H9 (cell line): ENCODE measurements at regions not wholly inside any gene's neighbourhood (a gene's known extent, or its start where the extent isn't known, plus 50 kb on each side); places are given as distances from the start of the nearest gene placed in this dataset.

Experiments
- DNase-seq: peaks from one replicate; pipeline ENCODE4 v3.0.0-alpha.2; 2017
- H2AFZ ChIP-seq: one replicate; pipeline ENCODE4 v1.6.1; 2013; ENCODE audit warnings: mild to moderate bottlenecking, low read length, control low read depth, moderate library complexity
- H2AK5ac ChIP-seq: 2 replicates; pipeline ENCODE4 v1.6.1; 2013; ENCODE audit warnings: low read length, control low read depth, mixed read lengths; ENCODE audit not compliant: insufficient read length
- H2BK120ac ChIP-seq: one replicate; pipeline ENCODE4 v1.6.1; 2013; ENCODE audit warnings: low read depth, mild to moderate bottlenecking, low read length, control low read depth, inconsistent platforms; ENCODE audit not compliant: poor library complexity, severe bottlenecking
- H2BK12ac ChIP-seq: 2 replicates; pipeline ENCODE4 v1.6.1; 2013; ENCODE audit warnings: low read length, control low read depth, mixed read lengths, low read depth; ENCODE audit not compliant: insufficient read length
- H2BK15ac ChIP-seq: 2 replicates; pipeline ENCODE4 v1.6.1; 2013; ENCODE audit warnings: low read depth, low read length, control low read depth
- H2BK20ac ChIP-seq: one replicate; pipeline ENCODE4 v1.6.1; 2013; ENCODE audit warnings: low read depth, mild to moderate bottlenecking, low read length, control low read depth, inconsistent platforms; ENCODE audit not compliant: poor library complexity, severe bottlenecking
- H2BK5ac ChIP-seq: 2 replicates; pipeline ENCODE4 v1.6.1; 2013; ENCODE audit warnings: low read length, control low read depth, mixed read lengths; ENCODE audit not compliant: insufficient read length
- H3K14ac ChIP-seq: 2 replicates; pipeline ENCODE4 v1.6.1; 2013; ENCODE audit warnings: low read length, control low read depth; ENCODE audit not compliant: insufficient read depth
- H3K18ac ChIP-seq: 2 replicates; pipeline ENCODE4 v1.6.1; 2013; ENCODE audit warnings: low read depth, mild to moderate bottlenecking, mixed read lengths, low read length, control low read depth; ENCODE audit not compliant: insufficient read length
- H3K23ac ChIP-seq: 2 replicates; pipeline ENCODE4 v1.6.1; 2013; ENCODE audit warnings: low read length, control low read depth, mixed read lengths, low read depth; ENCODE audit not compliant: insufficient read length
- H3K23me2 ChIP-seq: 2 replicates; pipeline ENCODE4 v1.6.1; 2013; ENCODE audit warnings: low read depth, mild to moderate bottlenecking, mixed read lengths, low read length, control low read depth; ENCODE audit not compliant: insufficient read length, poor library complexity, severe bottlenecking
- H3K27ac ChIP-seq: 2 replicates; pipeline ENCODE4 v1.5.1; 2013; ENCODE audit warnings: low read length, control low read depth, mixed read lengths, low read depth; ENCODE audit not compliant: insufficient read length
- H3K27me3 ChIP-seq: 2 replicates; pipeline ENCODE4 v1.6.1; 2013; ENCODE audit warnings: low read length, control low read depth, inconsistent platforms; ENCODE audit not compliant: insufficient read depth
- H3K4ac ChIP-seq: 2 replicates; pipeline ENCODE4 v1.6.1; 2013; ENCODE audit warnings: low read depth, mild to moderate bottlenecking, control low read depth, inconsistent platforms, low read length, moderate library complexity
- H3K4me1 ChIP-seq: 2 replicates; pipeline ENCODE4 v1.6.1; 2013; ENCODE audit warnings: low read length, control low read depth, inconsistent platforms; ENCODE audit not compliant: insufficient read depth
- H3K4me2 ChIP-seq: 2 replicates; pipeline ENCODE4 v1.6.1; 2013; ENCODE audit warnings: low read length, control low read depth, mixed read lengths; ENCODE audit not compliant: insufficient read length, insufficient read depth
- H3K56ac ChIP-seq: 2 replicates; pipeline ENCODE4 v1.6.1; 2013; ENCODE audit warnings: low read depth, mild to moderate bottlenecking, mixed read lengths, low read length, control low read depth; ENCODE audit not compliant: insufficient read length
- H3K79me1 ChIP-seq: 2 replicates; pipeline ENCODE4 v1.6.1; 2013; ENCODE audit warnings: low read depth, mild to moderate bottlenecking, moderate library complexity, low read length, control low read depth, inconsistent platforms; ENCODE audit not compliant: insufficient read depth, poor library complexity, severe bottlenecking
- H3K79me2 ChIP-seq: 2 replicates; pipeline ENCODE4 v1.6.1; 2013; ENCODE audit warnings: low read length, control low read depth, inconsistent platforms; ENCODE audit not compliant: insufficient read depth
- H3K9ac ChIP-seq: 2 replicates; pipeline ENCODE4 v1.6.1; 2013; ENCODE audit warnings: low read length, control low read depth, mixed read lengths; ENCODE audit not compliant: insufficient read length; ENCODE audit errors: extremely low read depth
- H3K9me3 ChIP-seq: one replicate; pipeline ENCODE4 v1.6.1; 2013; ENCODE audit warnings: low read depth, low read length, inconsistent platforms; ENCODE audit not compliant: control insufficient read depth
- H3T11ph ChIP-seq: one replicate; pipeline ENCODE4 v1.6.1; 2013; ENCODE audit warnings: mild to moderate bottlenecking, low read length, control low read depth, inconsistent platforms
- H4K20me1 ChIP-seq: one replicate; pipeline ENCODE4 v1.6.1; 2013; ENCODE audit not compliant: control insufficient read depth, insufficient read length, insufficient read depth
- H4K5ac ChIP-seq: 2 replicates; pipeline ENCODE4 v1.6.1; 2013; ENCODE audit warnings: low read depth, mild to moderate bottlenecking, mixed read lengths, low read length, control low read depth; ENCODE audit not compliant: insufficient read length
- H4K8ac ChIP-seq: replicated peaks from 2 replicates; pipeline ENCODE4 v1.6.1; 2013; ENCODE audit warnings: low read length, control low read depth, mixed read lengths, low read depth; ENCODE audit not compliant: insufficient read length
- H4K91ac ChIP-seq: 2 replicates; pipeline ENCODE4 v1.6.1; 2013; ENCODE audit warnings: low read depth, mild to moderate bottlenecking, moderate library complexity, mixed read lengths, low read length, control low read depth; ENCODE audit not compliant: insufficient read length
- H3K27ac Mint-ChIP-seq, 3 experiments: 2 replicates in 2 of 3; 3 replicates in 1 of 3; pipeline ENCODE4 v1.8.0; 2020 to 2021; ENCODE audit warnings: mixed read lengths in 3 of 3, mild to moderate bottlenecking in 1 of 3, moderate library complexity in 1 of 3
- H3K27me3 Mint-ChIP-seq: 2 replicates; pipeline ENCODE4 v1.8.0; 2021; ENCODE audit warnings: low read depth, mild to moderate bottlenecking, moderate library complexity, mixed read lengths
- H3K36me3 Mint-ChIP-seq, 3 experiments: 2 replicates in 2 of 3; 3 replicates in 1 of 3; pipeline ENCODE4 v1.8.0; 2020 to 2021; ENCODE audit warnings: low read depth in 3 of 3, mixed read lengths in 3 of 3; ENCODE audit not compliant: insufficient read depth in 1 of 3
- H3K4me1 Mint-ChIP-seq, 2 experiments: 2 replicates each; pipeline ENCODE4 v1.8.0; 2020; ENCODE audit warnings: mixed read lengths in 2 of 2
- H3K4me3 Mint-ChIP-seq, 2 experiments: 2 replicates in 1 of 2; 3 replicates in 1 of 2; pipeline ENCODE4 v1.8.0; 2020 to 2021; ENCODE audit warnings: mild to moderate bottlenecking in 2 of 2, mixed read lengths in 2 of 2, moderate library complexity in 1 of 2
- H3K9me3 Mint-ChIP-seq, 2 experiments: 2 replicates in 1 of 2; 3 replicates in 1 of 2; pipeline ENCODE4 v1.8.0; 2020; ENCODE audit warnings: mild to moderate bottlenecking in 2 of 2, mixed read lengths in 2 of 2, moderate library complexity in 1 of 2
- CTCF ChIP-seq: fragments of 200-600 bp; sonication (generic); conservative IDR thresholded peaks from 3 replicates; pipeline ENCODE4 v1.8.0; 2021; ENCODE audit warnings: antibody characterized with exemption, mild to moderate bottlenecking
- WGBS: extraction: QIAGEN DNeasy Blood & Tissue Kit; methylation state at CpG from one replicate; pipeline ENCODE4 v1.1.7; 2013; ENCODE audit warnings: missing lambda C conversion rate, low lambda C conversion rate, mixed read lengths; ENCODE audit not compliant: insufficient read length; ENCODE audit errors: extremely low coverage; 5-methylcytosine and 5-hydroxymethylcytosine counted together

GRCh38 chr5:164600929-164601535, 1095.6 kb downstream of the MAT2B start:
- H3K27ac ChIP-seq = no peak overlapping the region
- no peak overlapping the region for H2AK5ac ChIP-seq
- H3K4me2 ChIP-seq = no peak overlapping the region
- H3K23ac ChIP-seq = no peak overlapping the region
- H3K4me1 ChIP-seq = no peaks in the 10 kb centered on the region
- H4K91ac ChIP-seq = no peak overlapping the region
- no peak overlapping the region for H2BK15ac ChIP-seq
- H3K4me1 Mint-ChIP-seq = no peaks in the 10 kb centered on the region
- H3K23me2 ChIP-seq = no peaks in the 10 kb centered on the region
- H3K9me3 Mint-ChIP-seq = no peaks in the 10 kb centered on the region
- no peak for TF ChIP-seq CTCF
- H3K9me3 ChIP-seq = no peaks in the 10 kb centered on the region
- no peaks in the 10 kb centered on the region for H4K20me1 ChIP-seq
- H3K4me3 Mint-ChIP-seq = no peak overlapping the region
- H3K27me3 Mint-ChIP-seq = no peaks in the 10 kb centered on the region
- H3K79me2 ChIP-seq = no peaks in the 10 kb centered on the region
- H2AFZ ChIP-seq = no peak overlapping the region
- H3K36me3 Mint-ChIP-seq = 0 out of 7 replicates have a peak, but pooled peaks cover 0 to under 1% (median 0%) of the 10 kb centered on the region in 3 experiments
- H3K56ac ChIP-seq = no peak overlapping the region
- H2BK5ac ChIP-seq = no peak overlapping the region
- no peaks in the 10 kb centered on the region for H3K79me1 ChIP-seq
- no peak overlapping the region for H3K14ac ChIP-seq
- no CpG with 5 or more reads among the region's 31 CpGs for WGBS
- DNase-seq = no peak
- no peak overlapping the region for H4K5ac ChIP-seq
- H2BK120ac ChIP-seq = no peak overlapping the region
- no peak overlapping the region for H3K18ac ChIP-seq
- no peak overlapping the region for H3K4ac ChIP-seq
- no peak overlapping the region for H3K9ac ChIP-seq
- H2BK20ac ChIP-seq = no peak overlapping the region
- H3K27ac Mint-ChIP-seq = no peak overlapping the region
- no peak overlapping the region for H4K8ac ChIP-seq
- no peak overlapping the region for H2BK12ac ChIP-seq
- H3T11ph ChIP-seq = no peak overlapping the region
- H3K27me3 ChIP-seq = no peaks in the 10 kb centered on the region; the same call in 1 of the 2 replicates
